OCI-LY7 (cell line): ENCODE measurements at regions not wholly inside any gene's neighbourhood (a gene's known extent, or its start where the extent isn't known, plus 50 kb on each side); places are given as distances from the start of the nearest gene placed in this dataset.

Source experiments
- CTCF ChIP-seq: fragments of 200-600 bp; sonication (generic); conservative IDR thresholded peaks from 2 replicates; pipeline ENCODE4 v1.5.1; 2014; ENCODE audit warnings: mild to moderate bottlenecking, antibody characterized with exemption, low read length, moderate library complexity, mixed read lengths
- EZH2phosphoT487 ChIP-seq: fragments of 200-600 bp; sonication (generic); IDR thresholded peaks from 2 replicates; pipeline ENCODE4 v1.6.1; 2018; ENCODE audit warnings: low read depth, borderline replicate concordance, mild to moderate bottlenecking, mixed run types, antibody characterized with exemption, low read length, moderate library complexity, mixed read lengths

- TF ChIP-seq CTCF (no peak), EZH2phosphoT487 (no peak)
These were observed 87.0 kb upstream of the KCNH7 start for GRCh38 chr2:162925595-162925994.
